H9 (cell line): ENCODE measurements at regions not wholly inside any gene's neighbourhood (a gene's known extent, or its start where the extent isn't known, plus 50 kb on each side); places are given as distances from the start of the nearest gene placed in this dataset.

ENCODE experiments used
- DNase-seq: peaks from one replicate; pipeline ENCODE4 v3.0.0-alpha.2; 2017
- H2AFZ ChIP-seq: one replicate; pipeline ENCODE4 v1.6.1; 2013; ENCODE audit warnings: mild to moderate bottlenecking, low read length, control low read depth, moderate library complexity
- H2AK5ac ChIP-seq: 2 replicates; pipeline ENCODE4 v1.6.1; 2013; ENCODE audit warnings: low read length, control low read depth, mixed read lengths; ENCODE audit not compliant: insufficient read length
- H2BK120ac ChIP-seq: one replicate; pipeline ENCODE4 v1.6.1; 2013; ENCODE audit warnings: low read depth, mild to moderate bottlenecking, low read length, control low read depth, inconsistent platforms; ENCODE audit not compliant: poor library complexity, severe bottlenecking
- H2BK12ac ChIP-seq: 2 replicates; pipeline ENCODE4 v1.6.1; 2013; ENCODE audit warnings: low read length, control low read depth, mixed read lengths, low read depth; ENCODE audit not compliant: insufficient read length
- H2BK15ac ChIP-seq: 2 replicates; pipeline ENCODE4 v1.6.1; 2013; ENCODE audit warnings: low read depth, low read length, control low read depth
- H2BK20ac ChIP-seq: one replicate; pipeline ENCODE4 v1.6.1; 2013; ENCODE audit warnings: low read depth, mild to moderate bottlenecking, low read length, control low read depth, inconsistent platforms; ENCODE audit not compliant: poor library complexity, severe bottlenecking
- H2BK5ac ChIP-seq: 2 replicates; pipeline ENCODE4 v1.6.1; 2013; ENCODE audit warnings: low read length, control low read depth, mixed read lengths; ENCODE audit not compliant: insufficient read length
- H3K14ac ChIP-seq: 2 replicates; pipeline ENCODE4 v1.6.1; 2013; ENCODE audit warnings: low read length, control low read depth; ENCODE audit not compliant: insufficient read depth
- H3K18ac ChIP-seq: 2 replicates; pipeline ENCODE4 v1.6.1; 2013; ENCODE audit warnings: low read depth, mild to moderate bottlenecking, mixed read lengths, low read length, control low read depth; ENCODE audit not compliant: insufficient read length
- H3K23ac ChIP-seq: 2 replicates; pipeline ENCODE4 v1.6.1; 2013; ENCODE audit warnings: low read length, control low read depth, mixed read lengths, low read depth; ENCODE audit not compliant: insufficient read length
- H3K23me2 ChIP-seq: 2 replicates; pipeline ENCODE4 v1.6.1; 2013; ENCODE audit warnings: low read depth, mild to moderate bottlenecking, mixed read lengths, low read length, control low read depth; ENCODE audit not compliant: insufficient read length, poor library complexity, severe bottlenecking
- H3K27ac ChIP-seq: 2 replicates; pipeline ENCODE4 v1.5.1; 2013; ENCODE audit warnings: low read length, control low read depth, mixed read lengths, low read depth; ENCODE audit not compliant: insufficient read length
- H3K27me3 ChIP-seq: 2 replicates; pipeline ENCODE4 v1.6.1; 2013; ENCODE audit warnings: low read length, control low read depth, inconsistent platforms; ENCODE audit not compliant: insufficient read depth
- H3K4ac ChIP-seq: 2 replicates; pipeline ENCODE4 v1.6.1; 2013; ENCODE audit warnings: low read depth, mild to moderate bottlenecking, control low read depth, inconsistent platforms, low read length, moderate library complexity
- H3K4me1 ChIP-seq: 2 replicates; pipeline ENCODE4 v1.6.1; 2013; ENCODE audit warnings: low read length, control low read depth, inconsistent platforms; ENCODE audit not compliant: insufficient read depth
- H3K4me2 ChIP-seq: 2 replicates; pipeline ENCODE4 v1.6.1; 2013; ENCODE audit warnings: low read length, control low read depth, mixed read lengths; ENCODE audit not compliant: insufficient read length, insufficient read depth
- H3K56ac ChIP-seq: 2 replicates; pipeline ENCODE4 v1.6.1; 2013; ENCODE audit warnings: low read depth, mild to moderate bottlenecking, mixed read lengths, low read length, control low read depth; ENCODE audit not compliant: insufficient read length
- H3K79me1 ChIP-seq: 2 replicates; pipeline ENCODE4 v1.6.1; 2013; ENCODE audit warnings: low read depth, mild to moderate bottlenecking, moderate library complexity, low read length, control low read depth, inconsistent platforms; ENCODE audit not compliant: insufficient read depth, poor library complexity, severe bottlenecking
- H3K79me2 ChIP-seq: 2 replicates; pipeline ENCODE4 v1.6.1; 2013; ENCODE audit warnings: low read length, control low read depth, inconsistent platforms; ENCODE audit not compliant: insufficient read depth
- H3K9ac ChIP-seq: 2 replicates; pipeline ENCODE4 v1.6.1; 2013; ENCODE audit warnings: low read length, control low read depth, mixed read lengths; ENCODE audit not compliant: insufficient read length; ENCODE audit errors: extremely low read depth
- H3K9me3 ChIP-seq: one replicate; pipeline ENCODE4 v1.6.1; 2013; ENCODE audit warnings: low read depth, low read length, inconsistent platforms; ENCODE audit not compliant: control insufficient read depth
- H3T11ph ChIP-seq: one replicate; pipeline ENCODE4 v1.6.1; 2013; ENCODE audit warnings: mild to moderate bottlenecking, low read length, control low read depth, inconsistent platforms
- H4K20me1 ChIP-seq: one replicate; pipeline ENCODE4 v1.6.1; 2013; ENCODE audit not compliant: control insufficient read depth, insufficient read length, insufficient read depth
- H4K5ac ChIP-seq: 2 replicates; pipeline ENCODE4 v1.6.1; 2013; ENCODE audit warnings: low read depth, mild to moderate bottlenecking, mixed read lengths, low read length, control low read depth; ENCODE audit not compliant: insufficient read length
- H4K8ac ChIP-seq: replicated peaks from 2 replicates; pipeline ENCODE4 v1.6.1; 2013; ENCODE audit warnings: low read length, control low read depth, mixed read lengths, low read depth; ENCODE audit not compliant: insufficient read length
- H4K91ac ChIP-seq: 2 replicates; pipeline ENCODE4 v1.6.1; 2013; ENCODE audit warnings: low read depth, mild to moderate bottlenecking, moderate library complexity, mixed read lengths, low read length, control low read depth; ENCODE audit not compliant: insufficient read length
- H3K27ac Mint-ChIP-seq, 3 experiments: 2 replicates in 2 of 3; 3 replicates in 1 of 3; pipeline ENCODE4 v1.8.0; 2020 to 2021; ENCODE audit warnings: mixed read lengths in 3 of 3, mild to moderate bottlenecking in 1 of 3, moderate library complexity in 1 of 3
- H3K27me3 Mint-ChIP-seq: 2 replicates; pipeline ENCODE4 v1.8.0; 2021; ENCODE audit warnings: low read depth, mild to moderate bottlenecking, moderate library complexity, mixed read lengths
- H3K36me3 Mint-ChIP-seq, 3 experiments: 2 replicates in 2 of 3; 3 replicates in 1 of 3; pipeline ENCODE4 v1.8.0; 2020 to 2021; ENCODE audit warnings: low read depth in 3 of 3, mixed read lengths in 3 of 3; ENCODE audit not compliant: insufficient read depth in 1 of 3
- H3K4me1 Mint-ChIP-seq, 2 experiments: 2 replicates each; pipeline ENCODE4 v1.8.0; 2020; ENCODE audit warnings: mixed read lengths in 2 of 2
- H3K4me3 Mint-ChIP-seq, 2 experiments: 2 replicates in 1 of 2; 3 replicates in 1 of 2; pipeline ENCODE4 v1.8.0; 2020 to 2021; ENCODE audit warnings: mild to moderate bottlenecking in 2 of 2, mixed read lengths in 2 of 2, moderate library complexity in 1 of 2
- H3K9me3 Mint-ChIP-seq, 2 experiments: 2 replicates in 1 of 2; 3 replicates in 1 of 2; pipeline ENCODE4 v1.8.0; 2020; ENCODE audit warnings: mild to moderate bottlenecking in 2 of 2, mixed read lengths in 2 of 2, moderate library complexity in 1 of 2
- CTCF ChIP-seq: fragments of 200-600 bp; sonication (generic); conservative IDR thresholded peaks from 3 replicates; pipeline ENCODE4 v1.8.0; 2021; ENCODE audit warnings: antibody characterized with exemption, mild to moderate bottlenecking
- WGBS: extraction: QIAGEN DNeasy Blood & Tissue Kit; methylation state at CpG from one replicate; pipeline ENCODE4 v1.1.7; 2013; ENCODE audit warnings: missing lambda C conversion rate, low lambda C conversion rate, mixed read lengths; ENCODE audit not compliant: insufficient read length; ENCODE audit errors: extremely low coverage; 5-methylcytosine and 5-hydroxymethylcytosine counted together

GRCh38 chr7:94182721-94183120 is 178.6 kb upstream of the BET1 start:
- Histone ChIP-seq H2BK20ac (no peak overlapping the region), H3K4me2 (no peak overlapping the region), H3K4ac (no peak overlapping the region), H3K14ac (no peak overlapping the region), H4K5ac (no peak overlapping the region), H3K27ac (no peak overlapping the region), H3K18ac (no peak overlapping the region), H3K27me3 (no peaks in the 10 kb centered on the region), H3K79me1 (no peaks in the 10 kb centered on the region), H2AFZ (no peak overlapping the region), H3T11ph (no peak overlapping the region), H4K20me1 (no peaks in the 10 kb centered on the region), H3K23me2 (no peaks in the 10 kb centered on the region), H3K79me2 (no peaks in the 10 kb centered on the region), H4K8ac (no peak overlapping the region), H2BK12ac (no peak overlapping the region), H3K4me1 (no peaks in the 10 kb centered on the region), H3K56ac (no peak overlapping the region), H2BK5ac (no peak overlapping the region), H2AK5ac (no peak overlapping the region), H3K9ac (no peak overlapping the region), H2BK120ac (no peak overlapping the region), H4K91ac (no peak overlapping the region), H3K9me3 (peaks cover 7% of the 10 kb centered on the region), H2BK15ac (no peak overlapping the region), H3K23ac (no peak overlapping the region)
- Mint-ChIP-seq H3K36me3 (no peaks in the 10 kb centered on the region), H3K27ac (no peak overlapping the region), H3K4me3 (no peak overlapping the region), H3K27me3 (no peaks in the 10 kb centered on the region), H3K4me1 (peaks cover 0 to 7% of the 10 kb centered on the region in 2 experiments; a peak in 2 of 4 replicates), H3K9me3 (no peaks in the 10 kb centered on the region)
- no peak for DNase-seq
- no CpG with 5 or more reads among the region's 3 CpGs for WGBS
- no peak for TF ChIP-seq CTCF
